Loucy (cell line): ENCODE measurements at regions not wholly inside any gene's neighbourhood (a gene's known extent, or its start where the extent isn't known, plus 50 kb on each side); places are given as distances from the start of the nearest gene placed in this dataset.

ENCODE experiments used
- H2AFZ ChIP-seq: fragments of 200-600 bp; sonication (generic); 2 replicates; pipeline ENCODE4 v1.6.0; 2016; ENCODE audit warnings: antibody characterized with exemption, mild to moderate bottlenecking, low read length, moderate library complexity
- H3F3A ChIP-seq: fragments of 200-600 bp; 2 replicates; pipeline ENCODE4 v1.6.0; 2016; ENCODE audit warnings: antibody characterized with exemption, low read depth, mild to moderate bottlenecking
- H3K27me3 ChIP-seq: fragments of 200-600 bp; sonication (generic); 2 replicates; pipeline ENCODE4 v1.6.1; 2014; ENCODE audit warnings: low read length, mild to moderate bottlenecking; ENCODE audit not compliant: insufficient read depth, poor library complexity, severe bottlenecking
- H3K36me3 ChIP-seq: fragments of 200-600 bp; sonication (generic); 2 replicates; pipeline ENCODE4 v1.6.1; 2016; ENCODE audit warnings: low read length; ENCODE audit not compliant: insufficient read depth
- H3K4me1 ChIP-seq: fragments of 200-600 bp; sonication (generic); 2 replicates; pipeline ENCODE4 v1.5.1; 2014; ENCODE audit warnings: low read length, mild to moderate bottlenecking; ENCODE audit not compliant: insufficient read depth, poor library complexity, severe bottlenecking
- H3K4me2 ChIP-seq: fragments of 200-600 bp; sonication (generic); 2 replicates; pipeline ENCODE4 v1.6.0; 2014; ENCODE audit warnings: antibody characterized with exemption, low read length, low read depth, mild to moderate bottlenecking; ENCODE audit not compliant: poor library complexity, severe bottlenecking
- H3K4me3 ChIP-seq: fragments of 200-600 bp; sonication (generic); 2 replicates; pipeline ENCODE4 v1.5.1; 2014; ENCODE audit warnings: low read length, mild to moderate bottlenecking, mixed read lengths; ENCODE audit not compliant: poor library complexity, severe bottlenecking
- H3K79me2 ChIP-seq: fragments of 200-600 bp; sonication (generic); 2 replicates; pipeline ENCODE4 v1.6.1; 2014; ENCODE audit warnings: low read length; ENCODE audit not compliant: insufficient read depth
- H3K9ac ChIP-seq: fragments of 200-600 bp; sonication (generic); 2 replicates; pipeline ENCODE4 v1.6.0; 2014; ENCODE audit warnings: mild to moderate bottlenecking, low read depth, low read length, moderate library complexity; ENCODE audit not compliant: poor library complexity, severe bottlenecking
- H3K9me2 ChIP-seq: fragments of 200-600 bp; sonication (generic); replicated peaks from 2 replicates; pipeline ENCODE4 v1.6.1; 2016; ENCODE audit warnings: low read depth, low read length, mixed read lengths
- H3K9me3 ChIP-seq: fragments of 200-600 bp; sonication (generic); 2 replicates; pipeline ENCODE4 v1.6.1; 2014; ENCODE audit warnings: mild to moderate bottlenecking, antibody characterized with exemption, low read length, low read depth; ENCODE audit not compliant: insufficient read depth
- H4K20me1 ChIP-seq: fragments of 200-600 bp; sonication (generic); 2 replicates; pipeline ENCODE4 v1.6.0; 2014; ENCODE audit warnings: antibody characterized with exemption, low read length, mild to moderate bottlenecking; ENCODE audit not compliant: insufficient read depth, poor library complexity, severe bottlenecking
- CTCF ChIP-seq: fragments of 200-600 bp; sonication (generic); conservative IDR thresholded peaks from 2 replicates; pipeline ENCODE4 v1.5.1; 2014; ENCODE audit warnings: mild to moderate bottlenecking, antibody characterized with exemption, low read length
- EZH2phosphoT487 ChIP-seq: fragments of 200-600 bp; IDR thresholded peaks from 2 replicates; pipeline ENCODE4 v1.6.1; 2018; ENCODE audit warnings: antibody characterized with exemption, mild to moderate bottlenecking, moderate library complexity, borderline replicate concordance

- Histone ChIP-seq H4K20me1 (no peaks in the 10 kb centered on the region), H3K4me2 (no peak overlapping the region), H3K4me3 (no peak overlapping the region), H3K9me3 (no peaks in the 10 kb centered on the region), H3K27me3 (no peaks in the 10 kb centered on the region), H3K79me2 (no peaks in the 10 kb centered on the region), H3K36me3 (no peaks in the 10 kb centered on the region), H3F3A (no peaks in the 10 kb centered on the region), H2AFZ (no peak overlapping the region), H3K4me1 (no peaks in the 10 kb centered on the region), H3K9ac (no peak overlapping the region), H3K9me2 (0 out of 2 replicates have a peak, but pooled peaks cover 5% of the 10 kb centered on the region)
- TF ChIP-seq EZH2phosphoT487, result no peak
- TF ChIP-seq CTCF, result no peak
Observed at GRCh38 chr15:38920966-38921365, 356.4 kb upstream of the RASGRP1 start.

GRCh38 chr15:38921471-38921870 lies 356.9 kb upstream of the RASGRP1 start:
- Histone ChIP-seq H2AFZ (no peak overlapping the region), H3K4me1 (no peaks in the 10 kb centered on the region), H3K27me3 (no peaks in the 10 kb centered on the region), H3K4me3 (no peak overlapping the region), H3K9ac (no peak overlapping the region), H3K79me2 (no peaks in the 10 kb centered on the region), H4K20me1 (no peaks in the 10 kb centered on the region), H3K4me2 (no peak overlapping the region), H3F3A (no peaks in the 10 kb centered on the region), H3K9me3 (no peaks in the 10 kb centered on the region), H3K36me3 (no peaks in the 10 kb centered on the region), H3K9me2 (0 out of 2 replicates have a peak, but pooled peaks cover 5% of the 10 kb centered on the region)
- TF ChIP-seq EZH2phosphoT487 (no peak), CTCF (no peak)

GRCh38 chr15:38928431-38928830 lies 363.8 kb upstream of the RASGRP1 start:
- peaks cover 7% of the 10 kb centered on the region for H3K4me1 ChIP-seq
- H2AFZ ChIP-seq, result no peak overlapping the region
- no peaks in the 10 kb centered on the region for H4K20me1 ChIP-seq
- TF ChIP-seq EZH2phosphoT487 (no peak), CTCF (no peak)
- no peaks in the 10 kb centered on the region for H3K79me2 ChIP-seq
- no peak overlapping the region for H3K9ac ChIP-seq
- no peaks in the 10 kb centered on the region for H3F3A ChIP-seq
- no peaks in the 10 kb centered on the region for H3K36me3 ChIP-seq
- H3K9me2 ChIP-seq, result no peaks in the 10 kb centered on the region
- no peak overlapping the region for H3K4me2 ChIP-seq
- H3K4me3 ChIP-seq, result no peak overlapping the region
- H3K9me3 ChIP-seq, result no peaks in the 10 kb centered on the region
- no peaks in the 10 kb centered on the region for H3K27me3 ChIP-seq
